Prostate gland (tissue), 2 donors: ENCODE measurements at regions not wholly inside any gene's neighbourhood (a gene's known extent, or its start where the extent isn't known, plus 50 kb on each side); places are given as distances from the start of the nearest gene placed in this dataset.

Experiments
- CTCF ChIP-seq, 4 experiments: fragments of 200-600 bp in 2 of 4; fragments of 450-650 bp in 2 of 4; sonication (generic) in 2 of 4; IDR thresholded peaks; 1 replicate in 3 of 4; 2 replicates in 1 of 4; pipeline ENCODE4 v1.5.1; 2016 to 2019; ENCODE audit warnings: antibody characterized with exemption in 4 of 4, mild to moderate bottlenecking in 2 of 4, moderate library complexity in 2 of 4
- POLR2AphosphoS5 ChIP-seq: sonication (generic); formaldehyde crosslinking; IDR thresholded peaks from one replicate; pipeline ENCODE4 v1.6.1; 2017; ENCODE audit warnings: antibody characterized with exemption

GRCh38 chr6:114592506-114592905 is 249.7 kb upstream of the HS3ST5 start:
- TF ChIP-seq CTCF (IDR thresholded peaks at IDR 0.05) (no peak), POLR2AphosphoS5 (no peak)
